ENCODE measurements at regions not wholly inside any gene's neighbourhood (a gene's known extent, or its start where the extent isn't known, plus 50 kb on each side); places are given as distances from the start of the nearest gene placed in this dataset.
"Not testable (repeated sequence)": the region's sequence is repeated elsewhere in the genome, so short reads cannot be mapped to it uniquely, and the experiment has no call there.

- DNase-seq: no peak
- Mint-ChIP-seq H3K36me3 (ENCODE audit: low read depth) (peaks cover 2% of the 10 kb centered on the region), H3K27ac (no peak overlapping the region), H3K4me1 (peaks cover 4% of the 10 kb centered on the region), H3K27me3 (peaks cover 40% of the 10 kb centered on the region), H3K4me3 (no peak overlapping the region)
- no peaks in the 10 kb centered on the region for H3K9me3 ChIP-seq (ENCODE audit: control insufficient read depth, low read length, poor library complexity, severe bottlenecking)
- no peak for ATAC-seq
Measured at GRCh38 chr2:20126040-20126439, 74.6 kb upstream of the LAPTM4A start.

- no peaks in the 10 kb centered on the region for H3K9me3 ChIP-seq (ENCODE audit: control insufficient read depth, low read length, poor library complexity, severe bottlenecking)
- Mint-ChIP-seq H3K36me3 (ENCODE audit: low read depth) (peaks cover 3% of the 10 kb centered on the region), H3K27ac (no peak overlapping the region), H3K27me3 (peaks cover 37% of the 10 kb centered on the region), H3K4me1 (peaks cover 4% of the 10 kb centered on the region), H3K4me3 (no peak overlapping the region)
- ATAC-seq (no peak), DNase-seq (no peak)
Measured at GRCh38 chr2:20125616-20126015, 74.2 kb upstream of the LAPTM4A start.

- peaks cover 3% of the 10 kb centered on the region for H3K36me3 Mint-ChIP-seq (ENCODE audit: low read depth)
Measured at GRCh38 chr2:20125164-20125563, 73.7 kb upstream of the LAPTM4A start.

GRCh38 chr2:20123871-20124594 lies 72.6 kb upstream of the LAPTM4A start:
- no peak overlapping the region for H3K4me3 Mint-ChIP-seq
- DNase-seq (no peak), ATAC-seq (no peak)
- H3K27ac Mint-ChIP-seq: no peak overlapping the region
- H3K9me3 ChIP-seq (ENCODE audit: control insufficient read depth, low read length, poor library complexity, severe bottlenecking): no peaks in the 10 kb centered on the region
- H3K36me3 Mint-ChIP-seq (ENCODE audit: low read depth): peaks cover 5% of the 10 kb centered on the region
- H3K4me1 Mint-ChIP-seq: peaks cover 4% of the 10 kb centered on the region
- H3K27me3 Mint-ChIP-seq: peaks cover 24% of the 10 kb centered on the region

More at GRCh38 chr2:20125164-20125563, 73.7 kb upstream of the LAPTM4A start:
- no peak overlapping the region for H3K27ac Mint-ChIP-seq
- no peaks in the 10 kb centered on the region for H3K9me3 ChIP-seq (ENCODE audit: control insufficient read depth, low read length, poor library complexity, severe bottlenecking)
- peaks cover 32% of the 10 kb centered on the region for H3K27me3 Mint-ChIP-seq
- ATAC-seq (no peak), DNase-seq (no peak)
- H3K4me3 Mint-ChIP-seq: no peak overlapping the region
- H3K4me1 Mint-ChIP-seq: peaks cover 4% of the 10 kb centered on the region

GRCh38 chr2:20122864-20123263 lies 71.4 kb upstream of the LAPTM4A start:
- Mint-ChIP-seq H3K4me1 (peaks cover 4% of the 10 kb centered on the region), H3K36me3 (ENCODE audit: low read depth) (peaks cover 5% of the 10 kb centered on the region), H3K4me3 (no peak overlapping the region), H3K27ac (no peak overlapping the region), H3K27me3 (peaks cover 20% of the 10 kb centered on the region)
- no peaks in the 10 kb centered on the region for H3K9me3 ChIP-seq (ENCODE audit: control insufficient read depth, low read length, poor library complexity, severe bottlenecking)
- DNase-seq: no peak
- no peak for ATAC-seq

- Mint-ChIP-seq H3K36me3 (ENCODE audit: low read depth) (peaks cover 5% of the 10 kb centered on the region), H3K4me1 (peaks cover 4% of the 10 kb centered on the region), H3K27ac (peak overlapping the region; percentile 32), H3K27me3 (peaks cover 16% of the 10 kb centered on the region), H3K4me3 (no peak overlapping the region)
- ATAC-seq: no peak
- no peak for DNase-seq
- no peaks in the 10 kb centered on the region for H3K9me3 ChIP-seq (ENCODE audit: control insufficient read depth, low read length, poor library complexity, severe bottlenecking)
Measured at GRCh38 chr2:20120569-20121416, 69.4 kb upstream of the LAPTM4A start.

- ATAC-seq: no peak
- Mint-ChIP-seq H3K27me3 (peaks cover 22% of the 10 kb centered on the region), H3K4me3 (no peak overlapping the region), H3K36me3 (ENCODE audit: low read depth) (peaks cover 5% of the 10 kb centered on the region), H3K4me1 (peaks cover 4% of the 10 kb centered on the region), H3K27ac (no peak overlapping the region)
- DNase-seq: no peak
- H3K9me3 ChIP-seq (ENCODE audit: control insufficient read depth, low read length, poor library complexity, severe bottlenecking): no peaks in the 10 kb centered on the region
Measured at GRCh38 chr2:20118051-20118450, 66.6 kb upstream of the LAPTM4A start.

GRCh38 chr2:20115902-20116301 lies 64.5 kb upstream of the LAPTM4A start:
- no peak overlapping the region for H3K27ac Mint-ChIP-seq
- ATAC-seq (no peak), DNase-seq (no peak)
- peaks cover 2% of the 10 kb centered on the region for H3K36me3 Mint-ChIP-seq (ENCODE audit: low read depth)
- no peak overlapping the region for H3K4me3 Mint-ChIP-seq
- H3K9me3 ChIP-seq (ENCODE audit: control insufficient read depth, low read length, poor library complexity, severe bottlenecking): no peaks in the 10 kb centered on the region
- H3K4me1 Mint-ChIP-seq: no peaks in the 10 kb centered on the region
- peaks cover 19% of the 10 kb centered on the region for H3K27me3 Mint-ChIP-seq

- H3K9me3 ChIP-seq (ENCODE audit: control insufficient read depth, low read length, poor library complexity, severe bottlenecking): no peaks in the 10 kb centered on the region
- Mint-ChIP-seq H3K27ac (no peak overlapping the region), H3K36me3 (ENCODE audit: low read depth) (peaks cover 2% of the 10 kb centered on the region), H3K27me3 (peaks cover 24% of the 10 kb centered on the region), H3K4me3 (no peak overlapping the region), H3K4me1 (no peaks in the 10 kb centered on the region)
- DNase-seq (no peak), ATAC-seq (no peak)
Measured at GRCh38 chr2:20115374-20115773, 63.9 kb upstream of the LAPTM4A start.

- Mint-ChIP-seq H3K4me1 (no peaks in the 10 kb centered on the region), H3K4me3 (no peak overlapping the region), H3K27ac (no peak overlapping the region), H3K27me3 (peaks cover 32% of the 10 kb centered on the region), H3K36me3 (ENCODE audit: low read depth) (no peaks in the 10 kb centered on the region)
- ATAC-seq: no peak
- no peaks in the 10 kb centered on the region for H3K9me3 ChIP-seq (ENCODE audit: control insufficient read depth, low read length, poor library complexity, severe bottlenecking)
- DNase-seq: no peak
Measured at GRCh38 chr2:20113986-20114938, 62.8 kb upstream of the LAPTM4A start.

- ATAC-seq: no peak
- no peak for DNase-seq
- no peaks in the 10 kb centered on the region for H3K4me1 Mint-ChIP-seq
- peaks cover 38% of the 10 kb centered on the region for H3K27me3 Mint-ChIP-seq
- H3K36me3 Mint-ChIP-seq (ENCODE audit: low read depth): no peaks in the 10 kb centered on the region
- no peaks in the 10 kb centered on the region for H3K9me3 ChIP-seq (ENCODE audit: control insufficient read depth, low read length, poor library complexity, severe bottlenecking)
- no peak overlapping the region for H3K4me3 Mint-ChIP-seq
- H3K27ac Mint-ChIP-seq: no peak overlapping the region
Measured at GRCh38 chr2:20113004-20113796, 61.8 kb upstream of the LAPTM4A start.

- DNase-seq; ATAC-seq; H3K4me1 Mint-ChIP-seq; H3K27ac Mint-ChIP-seq; H3K9me3 ChIP-seq (ENCODE audit: control insufficient read depth, low read length, poor library complexity, severe bottlenecking); H3K36me3 Mint-ChIP-seq (ENCODE audit: low read depth); H3K4me3 Mint-ChIP-seq: not testable (repeated sequence)
- H3K27me3 Mint-ChIP-seq: peaks cover 44% of the 10 kb centered on the region
Measured at GRCh38 chr2:20112361-20112760, 60.9 kb upstream of the LAPTM4A start.

Data from T-helper 17 cell (primary cell).